Lower lobe of right lung (tissue), 2 donors: ENCODE measurements at regions not wholly inside any gene's neighbourhood (a gene's known extent, or its start where the extent isn't known, plus 50 kb on each side); places are given as distances from the start of the nearest gene placed in this dataset.

Source experiments
- ATAC-seq, 2 donors: fragments of 200-7000 bp; cut with Tn5 transposase; one replicate each; pipeline ENCODE4 v1.9.1; 2020 to 2022; ENCODE audit warnings: mild to moderate bottlenecking in 2 of 2, moderate library complexity in 2 of 2
- DNase-seq: peaks from one replicate; pipeline ENCODE4 v3.0.0-alpha.2; 2020
- H3K27ac ChIP-seq: fragments of 200-600 bp; one replicate; pipeline ENCODE4 v1.8.0; 2022
- H3K27me3 ChIP-seq: fragments of 200-600 bp; one replicate; pipeline ENCODE4 v1.8.0; 2022; ENCODE audit warnings: low read depth
- H3K36me3 ChIP-seq: fragments of 200-600 bp; one replicate; pipeline ENCODE4 v1.8.0; 2022; ENCODE audit warnings: mild to moderate bottlenecking
- H3K4me1 ChIP-seq: fragments of 200-600 bp; one replicate; pipeline ENCODE4 v1.8.0; 2022
- H3K4me3 ChIP-seq: fragments of 200-600 bp; one replicate; pipeline ENCODE4 v1.8.0; 2022; ENCODE audit warnings: mild to moderate bottlenecking
- H3K9me3 ChIP-seq: fragments of 200-600 bp; one replicate; pipeline ENCODE4 v1.8.0; 2022
- CTCF ChIP-seq: fragments of 200-600 bp; IDR thresholded peaks from one replicate; pipeline ENCODE4 v1.8.0; 2022; ENCODE audit warnings: antibody characterized with exemption, mild to moderate bottlenecking
- intact Hi-C: fragments of 100-400 bp; cut with DNase I; formaldehyde crosslinking; loops from one replicate; pipeline ENCODE4 v1.11.0; 2022
- donor health status: DM: no; HTN: yes; CAD: no; lungs with severe emphysema.

- Histone ChIP-seq H3K9me3 (no peaks in the 10 kb centered on the region), H3K36me3 (no peaks in the 10 kb centered on the region), H3K4me3 (no peak overlapping the region), H3K4me1 (no peaks in the 10 kb centered on the region), H3K27ac (no peak overlapping the region), H3K27me3 (no peaks in the 10 kb centered on the region)
- no peak for ATAC-seq
- no peak for TF ChIP-seq CTCF
- intact Hi-C loops: no loop called here
- no peak for DNase-seq
Observed at GRCh38 chr12:28879379-28879778, 269.7 kb upstream of the FAR2 start.

GRCh38 chr12:28882444-28882843, 266.6 kb upstream of the FAR2 start:
- H3K9me3 ChIP-seq: no peaks in the 10 kb centered on the region
- no peak overlapping the region for H3K27ac ChIP-seq
- H3K4me3 ChIP-seq: no peak overlapping the region
- H3K4me1 ChIP-seq: no peaks in the 10 kb centered on the region
- no peaks in the 10 kb centered on the region for H3K27me3 ChIP-seq
- DNase-seq: no peak
- intact Hi-C loops: no loop called here
- H3K36me3 ChIP-seq: no peaks in the 10 kb centered on the region
- ATAC-seq: no peak
- no peak for TF ChIP-seq CTCF

GRCh38 chr12:28883406-28883997, 265.6 kb upstream of the FAR2 start:
- intact Hi-C loops: no loop called here
- no peaks in the 10 kb centered on the region for H3K36me3 ChIP-seq
- no peak overlapping the region for H3K4me3 ChIP-seq
- ATAC-seq: no peak
- TF ChIP-seq CTCF: no peak
- H3K4me1 ChIP-seq: no peaks in the 10 kb centered on the region
- no peak for DNase-seq
- no peak overlapping the region for H3K27ac ChIP-seq
- no peaks in the 10 kb centered on the region for H3K9me3 ChIP-seq
- H3K27me3 ChIP-seq: no peaks in the 10 kb centered on the region

GRCh38 chr12:28884904-28885679, 264.0 kb upstream of the FAR2 start:
- Histone ChIP-seq H3K27ac (no peak overlapping the region), H3K27me3 (no peaks in the 10 kb centered on the region), H3K4me1 (no peaks in the 10 kb centered on the region), H3K4me3 (no peak overlapping the region), H3K36me3 (no peaks in the 10 kb centered on the region), H3K9me3 (no peaks in the 10 kb centered on the region)
- intact Hi-C loops: no loop called here
- DNase-seq: no peak
- TF ChIP-seq CTCF: no peak
- ATAC-seq: no peak

GRCh38 chr12:28885928-28886327, 263.1 kb upstream of the FAR2 start:
- intact Hi-C loops: no loop called here
- DNase-seq: no peak
- H3K9me3 ChIP-seq: no peaks in the 10 kb centered on the region

More at GRCh38 chr12:28885928-28886327, 263.1 kb upstream of the FAR2 start:
- no peak overlapping the region for H3K27ac ChIP-seq
- H3K4me1 ChIP-seq: no peaks in the 10 kb centered on the region
- H3K27me3 ChIP-seq: no peaks in the 10 kb centered on the region
- ATAC-seq: no peak
- H3K4me3 ChIP-seq: no peak overlapping the region
- TF ChIP-seq CTCF: no peak
- H3K36me3 ChIP-seq: no peaks in the 10 kb centered on the region
